ENCODE measurements at regions not wholly inside any gene's neighbourhood (a gene's known extent, or its start where the extent isn't known, plus 50 kb on each side); places are given as distances from the start of the nearest gene placed in this dataset.

DNA sequence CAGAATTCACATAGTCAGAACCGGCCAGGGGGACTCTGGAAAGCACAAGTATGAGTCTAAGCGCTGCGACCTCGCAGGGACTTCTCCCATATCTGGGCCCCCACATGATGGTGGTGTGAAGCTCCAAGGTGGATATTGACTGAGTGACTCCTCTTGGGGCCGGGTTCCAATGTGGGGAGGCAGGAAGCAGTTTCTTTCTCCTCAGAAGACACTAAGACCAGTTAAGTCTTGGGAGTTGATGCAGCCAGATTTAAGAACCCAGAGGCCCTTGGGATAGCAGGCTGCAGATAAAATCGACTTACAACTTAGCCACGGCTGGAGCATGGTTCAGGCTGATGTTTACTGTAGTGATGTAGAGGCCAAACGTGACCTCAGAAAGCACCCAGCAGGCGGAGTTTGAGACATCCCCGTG, 55.4 kb upstream of the KLF13 start:
- TF ChIP-seq, protein P1, sequence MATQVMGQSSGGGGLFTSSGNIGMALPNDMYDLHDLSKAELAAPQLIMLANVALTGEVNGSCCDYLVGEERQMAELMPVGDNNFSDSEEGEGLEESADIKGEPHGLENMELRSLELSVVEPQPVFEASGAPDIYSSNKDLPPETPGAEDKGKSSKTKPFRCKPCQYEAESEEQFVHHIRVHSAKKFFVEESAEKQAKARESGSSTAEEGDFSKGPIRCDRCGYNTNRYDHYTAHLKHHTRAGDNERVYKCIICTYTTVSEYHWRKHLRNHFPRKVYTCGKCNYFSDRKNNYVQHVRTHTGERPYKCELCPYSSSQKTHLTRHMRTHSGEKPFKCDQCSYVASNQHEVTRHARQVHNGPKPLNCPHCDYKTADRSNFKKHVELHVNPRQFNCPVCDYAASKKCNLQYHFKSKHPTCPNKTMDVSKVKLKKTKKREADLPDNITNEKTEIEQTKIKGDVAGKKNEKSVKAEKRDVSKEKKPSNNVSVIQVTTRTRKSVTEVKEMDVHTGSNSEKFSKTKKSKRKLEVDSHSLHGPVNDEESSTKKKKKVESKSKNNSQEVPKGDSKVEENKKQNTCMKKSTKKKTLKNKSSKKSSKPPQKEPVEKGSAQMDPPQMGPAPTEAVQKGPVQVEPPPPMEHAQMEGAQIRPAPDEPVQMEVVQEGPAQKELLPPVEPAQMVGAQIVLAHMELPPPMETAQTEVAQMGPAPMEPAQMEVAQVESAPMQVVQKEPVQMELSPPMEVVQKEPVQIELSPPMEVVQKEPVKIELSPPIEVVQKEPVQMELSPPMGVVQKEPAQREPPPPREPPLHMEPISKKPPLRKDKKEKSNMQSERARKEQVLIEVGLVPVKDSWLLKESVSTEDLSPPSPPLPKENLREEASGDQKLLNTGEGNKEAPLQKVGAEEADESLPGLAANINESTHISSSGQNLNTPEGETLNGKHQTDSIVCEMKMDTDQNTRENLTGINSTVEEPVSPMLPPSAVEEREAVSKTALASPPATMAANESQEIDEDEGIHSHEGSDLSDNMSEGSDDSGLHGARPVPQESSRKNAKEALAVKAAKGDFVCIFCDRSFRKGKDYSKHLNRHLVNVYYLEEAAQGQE (IDR thresholded peaks at IDR 0.05; ENCODE audit: insufficient read depth in 1 of 2, low read depth in 2 of 2, low read length in 1 of 2), result no peak
- TF ChIP-seq, protein P2, sequence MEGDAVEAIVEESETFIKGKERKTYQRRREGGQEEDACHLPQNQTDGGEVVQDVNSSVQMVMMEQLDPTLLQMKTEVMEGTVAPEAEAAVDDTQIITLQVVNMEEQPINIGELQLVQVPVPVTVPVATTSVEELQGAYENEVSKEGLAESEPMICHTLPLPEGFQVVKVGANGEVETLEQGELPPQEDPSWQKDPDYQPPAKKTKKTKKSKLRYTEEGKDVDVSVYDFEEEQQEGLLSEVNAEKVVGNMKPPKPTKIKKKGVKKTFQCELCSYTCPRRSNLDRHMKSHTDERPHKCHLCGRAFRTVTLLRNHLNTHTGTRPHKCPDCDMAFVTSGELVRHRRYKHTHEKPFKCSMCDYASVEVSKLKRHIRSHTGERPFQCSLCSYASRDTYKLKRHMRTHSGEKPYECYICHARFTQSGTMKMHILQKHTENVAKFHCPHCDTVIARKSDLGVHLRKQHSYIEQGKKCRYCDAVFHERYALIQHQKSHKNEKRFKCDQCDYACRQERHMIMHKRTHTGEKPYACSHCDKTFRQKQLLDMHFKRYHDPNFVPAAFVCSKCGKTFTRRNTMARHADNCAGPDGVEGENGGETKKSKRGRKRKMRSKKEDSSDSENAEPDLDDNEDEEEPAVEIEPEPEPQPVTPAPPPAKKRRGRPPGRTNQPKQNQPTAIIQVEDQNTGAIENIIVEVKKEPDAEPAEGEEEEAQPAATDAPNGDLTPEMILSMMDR (IDR thresholded peaks at IDR 0.05), result no peak
- TF ChIP-seq POLR2AphosphoS5 (IDR thresholded peaks at IDR 0.05; ENCODE audit: low read depth, low read length) (no peak), TCF7L2 (IDR thresholded peaks at IDR 0.05; ENCODE audit: low read depth, low read length) (no peak)

Data from Panc1 (cell line).